ENCODE measurements at regions not wholly inside any gene's neighbourhood (a gene's known extent, or its start where the extent isn't known, plus 50 kb on each side); places are given as distances from the start of the nearest gene placed in this dataset.

DNA sequence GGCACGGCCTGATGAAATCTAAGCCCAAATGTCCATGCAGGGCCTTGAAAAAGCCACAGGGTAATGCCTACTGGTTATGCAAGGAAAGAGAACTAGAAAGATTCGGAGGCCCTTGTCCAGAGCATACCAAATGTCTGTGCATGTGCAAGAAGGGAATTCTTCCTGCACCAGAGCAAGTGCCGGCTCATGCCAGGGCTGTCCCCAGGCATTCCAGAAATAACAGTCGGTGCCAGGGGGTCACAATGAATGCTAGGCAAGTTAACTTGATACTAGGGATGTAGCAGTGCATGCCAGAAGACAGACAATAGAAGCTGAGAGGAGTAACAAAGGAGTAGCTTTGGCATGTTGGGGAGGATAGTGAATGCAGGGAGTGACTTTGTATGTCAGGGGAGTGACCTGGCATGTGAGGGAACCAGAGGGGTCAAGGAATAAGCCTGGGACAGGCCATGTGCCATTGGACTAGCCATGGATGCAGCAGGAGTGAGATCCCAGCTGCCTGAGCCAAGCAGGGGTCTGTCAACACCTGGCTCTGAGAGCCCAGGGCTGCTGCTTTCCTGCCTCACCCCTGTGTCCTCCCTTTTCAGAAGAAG, 119.5 kb upstream of the UNC5B start:
- Histone ChIP-seq H3K27me3 (no peaks in the 10 kb centered on the region), H3K27ac (replicated peaks in 1 of 4) (no peak overlapping the region), H3K4me1 (no peaks in the 10 kb centered on the region), H3K36me3 (no peaks in the 10 kb centered on the region), H3K9me3 (no peaks in the 10 kb centered on the region), H3K4me3 (no peak overlapping the region)
- peak; percentile 81 for DNase-seq (ENCODE audit: extremely low spot score)
- intact Hi-C loops (cut with DNase I), result no loop called here
- TF ChIP-seq, protein P1, sequence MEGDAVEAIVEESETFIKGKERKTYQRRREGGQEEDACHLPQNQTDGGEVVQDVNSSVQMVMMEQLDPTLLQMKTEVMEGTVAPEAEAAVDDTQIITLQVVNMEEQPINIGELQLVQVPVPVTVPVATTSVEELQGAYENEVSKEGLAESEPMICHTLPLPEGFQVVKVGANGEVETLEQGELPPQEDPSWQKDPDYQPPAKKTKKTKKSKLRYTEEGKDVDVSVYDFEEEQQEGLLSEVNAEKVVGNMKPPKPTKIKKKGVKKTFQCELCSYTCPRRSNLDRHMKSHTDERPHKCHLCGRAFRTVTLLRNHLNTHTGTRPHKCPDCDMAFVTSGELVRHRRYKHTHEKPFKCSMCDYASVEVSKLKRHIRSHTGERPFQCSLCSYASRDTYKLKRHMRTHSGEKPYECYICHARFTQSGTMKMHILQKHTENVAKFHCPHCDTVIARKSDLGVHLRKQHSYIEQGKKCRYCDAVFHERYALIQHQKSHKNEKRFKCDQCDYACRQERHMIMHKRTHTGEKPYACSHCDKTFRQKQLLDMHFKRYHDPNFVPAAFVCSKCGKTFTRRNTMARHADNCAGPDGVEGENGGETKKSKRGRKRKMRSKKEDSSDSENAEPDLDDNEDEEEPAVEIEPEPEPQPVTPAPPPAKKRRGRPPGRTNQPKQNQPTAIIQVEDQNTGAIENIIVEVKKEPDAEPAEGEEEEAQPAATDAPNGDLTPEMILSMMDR (IDR thresholded peaks at IDR 0.05), result no peak
- TF ChIP-seq EP300 (IDR thresholded peaks at IDR 0.05), result no peak
- no peak for TF ChIP-seq POLR2A (IDR thresholded peaks at IDR 0.05; ENCODE audit: low read depth)
- TF ChIP-seq POLR2AphosphoS5 (IDR thresholded peaks at IDR 0.05), result no peak
- WGBS, result 91% methylated on average over 4 of the region's 4 CpGs

DNA sequence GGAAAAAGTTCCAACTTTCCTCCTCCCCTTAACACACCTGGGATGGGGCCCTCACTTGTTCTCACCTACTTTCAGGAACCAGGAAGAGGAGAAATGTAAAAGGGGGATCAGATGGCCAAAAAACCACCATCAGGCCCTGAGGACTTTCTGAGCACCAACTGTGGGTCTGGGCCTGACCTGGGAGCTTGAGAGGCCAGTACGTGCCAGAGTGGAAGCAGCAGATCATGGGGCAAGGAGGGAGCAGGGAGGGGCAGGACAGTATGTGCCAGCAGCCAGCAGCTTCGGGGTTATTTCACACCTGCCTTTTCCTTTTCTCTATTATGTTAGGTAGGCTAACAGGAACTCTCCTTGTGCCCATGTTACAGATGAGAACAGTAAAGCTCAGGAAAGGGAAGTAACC, 118.8 kb upstream of the UNC5B start:
- H3K4me3 ChIP-seq, result no peak overlapping the region
- WGBS, result 91% methylated on average over 2 of the region's 2 CpGs
- intact Hi-C loops (cut with DNase I), result no loop called here
- DNase-seq (ENCODE audit: extremely low spot score), result peak; percentile 90
- no peaks in the 10 kb centered on the region for H3K36me3 ChIP-seq
- H3K4me1 ChIP-seq, result no peaks in the 10 kb centered on the region
- no peaks in the 10 kb centered on the region for H3K9me3 ChIP-seq
- no peak overlapping the region for H3K27ac ChIP-seq (replicated peaks in 1 of 4)
- TF ChIP-seq POLR2A (IDR thresholded peaks at IDR 0.05; ENCODE audit: low read depth) (no peak), POLR2AphosphoS5 (IDR thresholded peaks at IDR 0.05) (no peak), EP300 (IDR thresholded peaks at IDR 0.05) (no peak)
- TF ChIP-seq, protein P1 (IDR thresholded peaks at IDR 0.05), result no peak
- no peaks in the 10 kb centered on the region for H3K27me3 ChIP-seq

DNA sequence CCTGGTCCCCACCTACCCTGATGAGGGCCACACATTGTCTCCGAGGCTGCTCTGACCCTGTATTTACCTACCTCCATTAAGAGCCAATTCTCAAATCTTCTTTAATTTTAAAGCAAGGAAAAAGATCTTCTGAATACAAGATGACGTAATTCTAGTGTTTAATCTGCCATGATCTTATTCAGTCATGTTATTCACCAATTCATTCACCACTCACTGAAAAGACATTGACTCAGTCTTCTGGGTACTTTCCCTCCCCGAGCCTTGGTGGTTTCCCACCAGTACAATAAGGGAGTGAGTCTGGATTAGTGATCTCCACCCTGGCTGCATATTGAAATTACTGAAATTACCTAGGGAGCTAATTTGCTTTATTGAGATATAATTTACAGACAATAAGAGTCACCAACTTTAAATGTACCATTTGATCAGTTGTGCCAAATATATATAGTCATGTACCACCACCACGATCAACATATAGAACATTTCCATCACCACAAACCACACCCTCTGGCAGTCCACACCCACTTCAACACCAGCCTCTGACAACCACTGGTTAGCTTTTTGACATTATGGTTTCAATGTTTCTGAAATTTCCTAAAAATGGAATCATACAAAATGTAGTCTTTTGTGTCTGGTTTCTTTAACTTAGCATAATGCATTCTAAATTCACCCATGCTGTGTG, 117.5 kb upstream of the UNC5B start:
- H3K4me1 ChIP-seq, result no peaks in the 10 kb centered on the region
- WGBS, result 85% methylated on average over 4 of the region's 4 CpGs
- no peaks in the 10 kb centered on the region for H3K9me3 ChIP-seq
- no peak overlapping the region for H3K4me3 ChIP-seq
- DNase-seq (ENCODE audit: extremely low spot score), result no peak
- TF ChIP-seq POLR2A (IDR thresholded peaks at IDR 0.05; ENCODE audit: low read depth), result no peak
- TF ChIP-seq POLR2AphosphoS5 (IDR thresholded peaks at IDR 0.05), result no peak
- TF ChIP-seq, protein P1 (IDR thresholded peaks at IDR 0.05), result no peak
- no peak overlapping the region for H3K27ac ChIP-seq (replicated peaks in 1 of 4)
- H3K27me3 ChIP-seq, result no peaks in the 10 kb centered on the region
- intact Hi-C loops (cut with DNase I), result no loop called here
- H3K36me3 ChIP-seq, result no peaks in the 10 kb centered on the region

- intact Hi-C loops (cut with DNase I), result no loop called here
- 48% methylated on average over 1 of the region's 1 CpG for WGBS
- TF ChIP-seq EP300 (IDR thresholded peaks at IDR 0.05) (no peak), POLR2A (IDR thresholded peaks at IDR 0.05; ENCODE audit: low read depth) (no peak), POLR2AphosphoS5 (IDR thresholded peaks at IDR 0.05) (no peak)
- TF ChIP-seq, protein P1 (IDR thresholded peaks at IDR 0.05), result no peak
- no peak for DNase-seq (ENCODE audit: extremely low spot score)
- H3K27me3 ChIP-seq, result no peaks in the 10 kb centered on the region
- no peak overlapping the region for H3K27ac ChIP-seq (replicated peaks in 1 of 4)
- no peaks in the 10 kb centered on the region for H3K9me3 ChIP-seq
- no peak overlapping the region for H3K4me3 ChIP-seq
- no peaks in the 10 kb centered on the region for H3K4me1 ChIP-seq
- H3K36me3 ChIP-seq, result no peaks in the 10 kb centered on the region
Measured at GRCh38 chr10:71099731-71100361, 112.5 kb upstream of the UNC5B start.
